WTC11 (cell line): ENCODE measurements at regions not wholly inside any gene's neighbourhood (a gene's known extent, or its start where the extent isn't known, plus 50 kb on each side); places are given as distances from the start of the nearest gene placed in this dataset.

ENCODE experiments used
- ATAC-seq: fragments of 200-7000 bp; cut with Tn5 transposase; 2 replicates; pipeline ENCODE4 v1.10.0; 2021; ENCODE audit warnings: mild to moderate bottlenecking, moderate library complexity
- CTCF ChIA-PET: fragments of 300-600 bp; sonication (Branson Sonifier 250); formaldehyde crosslinking; loops from one replicate; lab custom pipeline; 2021; ENCODE audit warnings: antibody characterized with exemption; lab: Charles Lee
- POLR2A ChIA-PET: fragments of 350-600 bp; sonication (Branson Sonifier 250); formaldehyde crosslinking; loops from one replicate; lab custom pipeline; 2021; ENCODE audit warnings: antibody characterized with exemption; lab: Charles Lee
- DNase-seq: peaks from one replicate; pipeline ENCODE4 v3.0.0; 2021; ENCODE audit warnings: low spot score
- H3K27ac Mint-ChIP-seq: 2 replicates; pipeline ENCODE4 v1.8.0; 2021; ENCODE audit warnings: mixed read lengths
- H3K27me3 Mint-ChIP-seq: 2 replicates; pipeline ENCODE4 v1.8.0; 2021; ENCODE audit warnings: low read depth, mild to moderate bottlenecking, moderate library complexity, mixed read lengths
- H3K36me3 Mint-ChIP-seq: 2 replicates; pipeline ENCODE4 v1.8.0; 2021; ENCODE audit warnings: mixed read lengths
- H3K4me1 Mint-ChIP-seq: 2 replicates; pipeline ENCODE4 v1.8.0; 2022; ENCODE audit warnings: mixed read lengths
- H3K4me3 Mint-ChIP-seq: 2 replicates; pipeline ENCODE4 v1.8.0; 2021; ENCODE audit warnings: mild to moderate bottlenecking, moderate library complexity, mixed read lengths
- H3K9me3 Mint-ChIP-seq: 2 replicates; pipeline ENCODE4 v1.8.0; 2021; ENCODE audit warnings: mixed read lengths
- ARID4B ChIP-seq: sonication (generic); formaldehyde crosslinking; IDR thresholded peaks from 2 replicates; pipeline ENCODE4 v1.8.0; 2023; ENCODE audit warnings: missing genetic modification reagents, mild to moderate bottlenecking, borderline replicate concordance
- FOXK1 ChIP-seq: sonication (generic); formaldehyde crosslinking; IDR thresholded peaks from 2 replicates; pipeline ENCODE4 v1.8.0; 2022; ENCODE audit warnings: mild to moderate bottlenecking, moderate library complexity, missing genetic modification reagents
- GABPB1 ChIP-seq: sonication (generic); formaldehyde crosslinking; IDR thresholded peaks from 2 replicates; pipeline ENCODE4 v1.8.1; 2023; ENCODE audit warnings: mild to moderate bottlenecking, missing genetic modification reagents
- HMGA2 ChIP-seq: fragments of 250-450 bp; sonication (Bioruptor Pico); IDR thresholded peaks from 2 replicates; pipeline ENCODE4 v1.4.0; 2021; ENCODE audit warnings: mild to moderate bottlenecking, moderate library complexity
- JAZF1 ChIP-seq: fragments of 250-450 bp; sonication (Bioruptor Pico); IDR thresholded peaks from 2 replicates; pipeline ENCODE4 v1.9.0; 2021; ENCODE audit warnings: moderate library complexity, mild to moderate bottlenecking, inconsistent platforms
- NR3C1 ChIP-seq: sonication (generic); formaldehyde crosslinking; conservative IDR thresholded peaks from 2 replicates; pipeline ENCODE4 v1.8.1; 2023; ENCODE audit warnings: low read depth, mild to moderate bottlenecking, missing genetic modification reagents
- OVOL2 ChIP-seq: fragments of 250-450 bp; sonication (Bioruptor Pico); IDR thresholded peaks from 2 replicates; pipeline ENCODE4 v1.9.0; 2021; ENCODE audit warnings: mild to moderate bottlenecking, borderline replicate concordance
- TEAD4 ChIP-seq: sonication (generic); formaldehyde crosslinking; IDR thresholded peaks from 2 replicates; pipeline ENCODE4 v1.8.0; 2022; ENCODE audit warnings: mild to moderate bottlenecking, missing genetic modification reagents
- ZNF121 ChIP-seq: sonication (generic); formaldehyde crosslinking; IDR thresholded peaks from 2 replicates; pipeline ENCODE4 v1.8.0; 2023; ENCODE audit warnings: missing genetic modification reagents
- ZNF263 ChIP-seq: sonication (generic); formaldehyde crosslinking; IDR thresholded peaks from 2 replicates; pipeline ENCODE4 v1.8.1; 2022; ENCODE audit warnings: low read depth, mild to moderate bottlenecking, moderate library complexity, missing genetic modification reagents
- TF ChIP-seq, protein P1 (sequence below): sonication (generic); formaldehyde crosslinking; IDR thresholded peaks from 2 replicates; pipeline ENCODE4 v1.8.0; 2023; ENCODE audit warnings: mild to moderate bottlenecking, missing genetic modification reagents

DNA sequence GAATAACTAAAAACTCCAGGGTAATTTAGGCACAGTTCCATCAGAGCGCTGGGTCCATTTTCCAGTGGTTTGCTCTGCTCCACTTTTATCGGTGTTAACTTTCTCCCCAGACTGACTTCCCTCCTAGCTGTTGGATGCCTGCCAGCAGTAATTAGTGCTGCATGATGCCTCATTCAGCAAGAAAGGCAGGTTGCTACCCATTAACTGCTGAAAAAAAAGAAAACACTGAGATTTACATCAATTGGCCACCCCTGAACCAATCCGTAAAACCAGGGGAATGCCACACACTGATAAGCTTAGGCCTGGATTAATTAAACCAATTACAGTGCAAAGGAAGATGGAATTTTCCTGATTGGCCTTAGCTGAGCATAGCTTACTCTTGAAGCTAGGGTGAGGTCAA, 182.4 kb upstream of the CXXC4 start:
- Mint-ChIP-seq H3K27me3 (no peaks in the 10 kb centered on the region), H3K4me3 (no peak overlapping the region), H3K27ac (no peak overlapping the region), H3K36me3 (no peaks in the 10 kb centered on the region), H3K4me1 (peaks cover 12% of the 10 kb centered on the region), H3K9me3 (no peaks in the 10 kb centered on the region)
- no peak for DNase-seq
- POLR2A ChIA-PET, result no interaction called here
- TF ChIP-seq OVOL2 (CRISPR knock-in tag), result no peak
- CTCF ChIA-PET, result interaction anchor here (1.2 kb wide), 1 partner anchor 13 kb away, joined by 3 read pairs; no protein-coding TSS in a partner anchor
- peak; percentile 92 for ATAC-seq

GRCh38 chr4:104682311-104682710, 187.6 kb upstream of the CXXC4 start:
- Mint-ChIP-seq H3K4me3 (no peak overlapping the region), H3K36me3 (peaks cover 11% of the 10 kb centered on the region; the same call in 1 of the 2 replicates), H3K27ac (no peak overlapping the region), H3K9me3 (peaks cover 21% of the 10 kb centered on the region), H3K27me3 (no peaks in the 10 kb centered on the region), H3K4me1 (peaks cover 4% of the 10 kb centered on the region)
- CTCF ChIA-PET, result no interaction called here
- no peak for DNase-seq
- TF ChIP-seq, protein P1, sequence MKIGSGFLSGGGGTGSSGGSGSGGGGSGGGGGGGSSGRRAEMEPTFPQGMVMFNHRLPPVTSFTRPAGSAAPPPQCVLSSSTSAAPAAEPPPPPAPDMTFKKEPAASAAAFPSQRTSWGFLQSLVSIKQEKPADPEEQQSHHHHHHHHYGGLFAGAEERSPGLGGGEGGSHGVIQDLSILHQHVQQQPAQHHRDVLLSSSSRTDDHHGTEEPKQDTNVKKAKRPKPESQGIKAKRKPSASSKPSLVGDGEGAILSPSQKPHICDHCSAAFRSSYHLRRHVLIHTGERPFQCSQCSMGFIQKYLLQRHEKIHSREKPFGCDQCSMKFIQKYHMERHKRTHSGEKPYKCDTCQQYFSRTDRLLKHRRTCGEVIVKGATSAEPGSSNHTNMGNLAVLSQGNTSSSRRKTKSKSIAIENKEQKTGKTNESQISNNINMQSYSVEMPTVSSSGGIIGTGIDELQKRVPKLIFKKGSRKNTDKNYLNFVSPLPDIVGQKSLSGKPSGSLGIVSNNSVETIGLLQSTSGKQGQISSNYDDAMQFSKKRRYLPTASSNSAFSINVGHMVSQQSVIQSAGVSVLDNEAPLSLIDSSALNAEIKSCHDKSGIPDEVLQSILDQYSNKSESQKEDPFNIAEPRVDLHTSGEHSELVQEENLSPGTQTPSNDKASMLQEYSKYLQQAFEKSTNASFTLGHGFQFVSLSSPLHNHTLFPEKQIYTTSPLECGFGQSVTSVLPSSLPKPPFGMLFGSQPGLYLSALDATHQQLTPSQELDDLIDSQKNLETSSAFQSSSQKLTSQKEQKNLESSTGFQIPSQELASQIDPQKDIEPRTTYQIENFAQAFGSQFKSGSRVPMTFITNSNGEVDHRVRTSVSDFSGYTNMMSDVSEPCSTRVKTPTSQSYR (CRISPR knock-in tag), result no peak
- peak; percentile 93; the same call in 1 of the 2 replicates for TF ChIP-seq HMGA2 (CRISPR knock-in tag)
- POLR2A ChIA-PET, result no interaction called here
- no peak for ATAC-seq

DNA sequence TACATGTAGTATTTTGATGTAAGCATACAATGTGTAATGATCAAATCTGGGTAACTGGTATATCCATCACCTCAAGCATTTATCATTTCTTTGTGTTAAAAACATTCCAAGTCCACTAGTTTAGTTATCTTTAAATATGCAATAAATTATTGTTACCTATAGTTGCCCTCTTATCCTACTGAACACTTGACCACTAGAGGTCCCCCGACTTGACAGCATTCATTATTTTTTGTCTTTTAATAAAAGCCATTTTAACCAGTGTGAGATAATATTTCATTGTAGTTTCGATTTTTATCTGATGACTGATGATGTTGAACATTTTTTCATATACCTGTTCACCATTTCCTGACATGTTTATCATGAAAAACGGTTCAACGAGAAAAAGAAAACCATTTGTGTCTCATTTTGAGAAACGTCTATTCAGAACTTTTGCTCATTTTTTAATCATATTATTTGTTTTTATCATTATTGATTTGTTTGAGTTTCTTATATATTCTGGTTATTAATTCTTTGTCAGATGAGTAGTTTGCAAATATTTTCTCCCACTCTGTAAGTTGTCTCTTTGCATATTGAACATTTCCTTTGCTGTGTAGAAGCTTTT, 199.0 kb upstream of the CXXC4 start:
- H3K27me3 Mint-ChIP-seq, result no peaks in the 10 kb centered on the region
- ChIA-PET CTCF (no interaction called here), POLR2A (no interaction called here)
- ATAC-seq (no peak), DNase-seq (no peak)
- TF ChIP-seq TEAD4 (CRISPR knock-in tag) (no peak), FOXK1 (CRISPR knock-in tag) (no peak), ARID4B (CRISPR knock-in tag) (no peak), ZNF263 (CRISPR knock-in tag) (no peak), ZNF121 (CRISPR knock-in tag) (no peak), GABPB1 (CRISPR knock-in tag) (no peak), HMGA2 (CRISPR knock-in tag) (no peak), NR3C1 (CRISPR knock-in tag) (no peak)
- peaks cover 6% of the 10 kb centered on the region; the same call in 1 of the 2 replicates for H3K36me3 Mint-ChIP-seq
- H3K4me1 Mint-ChIP-seq, result peaks cover 7% of the 10 kb centered on the region
- H3K27ac Mint-ChIP-seq, result no peak overlapping the region
- no peak overlapping the region for H3K4me3 Mint-ChIP-seq
- H3K9me3 Mint-ChIP-seq, result peaks cover 6% of the 10 kb centered on the region

GRCh38 chr4:104716584-104716983, 221.9 kb upstream of the CXXC4 start:
- ATAC-seq (no peak), DNase-seq (no peak)
- H3K4me1 Mint-ChIP-seq, result no peaks in the 10 kb centered on the region

More at GRCh38 chr4:104716584-104716983, 221.9 kb upstream of the CXXC4 start:
- H3K9me3 Mint-ChIP-seq, result no peaks in the 10 kb centered on the region
- ChIA-PET POLR2A (no interaction called here), CTCF (no interaction called here)
- no peak overlapping the region for H3K27ac Mint-ChIP-seq
- H3K4me3 Mint-ChIP-seq, result no peak overlapping the region
- TF ChIP-seq HMGA2 (CRISPR knock-in tag), result peak; percentile 94
- TF ChIP-seq JAZF1 (CRISPR knock-in tag), result no peak
- TF ChIP-seq, all 79 proteins: peak for 1
- no peaks in the 10 kb centered on the region for H3K27me3 Mint-ChIP-seq
- no peaks in the 10 kb centered on the region for H3K36me3 Mint-ChIP-seq
